K562 (cell line): ENCODE measurements at regions not wholly inside any gene's neighbourhood (a gene's known extent, or its start where the extent isn't known, plus 50 kb on each side); places are given as distances from the start of the nearest gene placed in this dataset.

ENCODE experiments used
- ATAC-seq: fragments of 200-7000 bp; cut with Tn5 transposase; 3 replicates; pipeline ENCODE4 v1.9.1; 2020; ENCODE audit warnings: moderate library complexity
- BruUV-seq: library from RNA; stranded (reverse); fragments of 400-500 nt; replicated peaks from 2 replicates; lab custom pipeline; 2021; lab: Mats Ljungman, UMichigan
- CTCF ChIA-PET: fragments of 300-600 bp; formaldehyde crosslinking; extraction: SDS; loops from one replicate; lab custom pipeline; 2021; ENCODE audit warnings: low intra/inter-chr PET ratio; lab: Yijun Ruan, JAX
- POLR2A ChIA-PET: fragments of 300-600, 350-650 bp; sonication (Branson Sonifier 250); formaldehyde crosslinking; extraction: SDS; loops from one replicate; lab custom pipeline; 2021; ENCODE audit warnings: antibody characterized with exemption, inconsistent platforms; lab: Yijun Ruan, JAX
- DNase-seq, 4 experiments: peaks; one replicate each; pipeline versions ENCODE4 v3.0.0 to v3.0.0-alpha.2; 2011 to 2018; ENCODE audit warnings: low spot score in 3 of 4, mixed read lengths in 3 of 4; ENCODE audit errors: extremely low read depth in 1 of 4
- FAIRE-seq: peaks from 2 replicates; lab custom pipeline; 2011; peaks lifted over from hg19 to GRCh38; lab: Jason Lieb, UNC
- H2AFZ ChIP-seq: 2 replicates; pipeline ENCODE4 v1.6.0; 2011; ENCODE audit warnings: low read depth, low read length, control low read depth, inconsistent platforms
- H3K27ac ChIP-seq: fragments of 200-600 bp; 3 replicates; pipeline ENCODE4 v1.8.0; 2011; ENCODE audit warnings: low read depth, mild to moderate bottlenecking, control low read depth, inconsistent platforms, low read length, moderate library complexity, mixed read lengths; ENCODE audit errors: extremely low read depth
- H3K27me3 ChIP-seq, 2 experiments: fragments of 300-600 bp in 1 of 2; 2 replicates in 1 of 2; 3 replicates in 1 of 2; pipeline versions ENCODE4 v1.6.0 to v1.8.0; 2011; ENCODE audit warnings: inconsistent platforms in 2 of 2, low read length in 2 of 2, mild to moderate bottlenecking in 1 of 2, mixed read lengths in 1 of 2, moderate library complexity in 1 of 2; ENCODE audit not compliant: control insufficient read depth in 2 of 2, insufficient read depth in 2 of 2
- H3K36me3 ChIP-seq: fragments of 300-600 bp; 3 replicates; pipeline ENCODE4 v1.8.0; 2011; ENCODE audit warnings: mild to moderate bottlenecking, low read length, inconsistent platforms; ENCODE audit not compliant: control insufficient read depth, insufficient read depth
- H3K4me1 ChIP-seq, 2 experiments: fragments of 200-600 bp in 1 of 2; replicated peaks in 1 of 2; 2 replicates in 1 of 2; 3 replicates in 1 of 2; pipeline versions ENCODE4 v1.5.1 to v1.8.0; 2011; ENCODE audit warnings: inconsistent platforms in 2 of 2, low read length in 2 of 2, mild to moderate bottlenecking in 1 of 2, mixed read lengths in 1 of 2, moderate library complexity in 1 of 2; ENCODE audit not compliant: control insufficient read depth in 2 of 2, insufficient read depth in 2 of 2
- H3K4me2 ChIP-seq: 2 replicates; pipeline ENCODE4 v1.6.1; 2011; ENCODE audit warnings: low read length, control low read depth, inconsistent platforms, mixed read lengths; ENCODE audit not compliant: insufficient read depth
- H3K4me3 ChIP-seq: fragments of 200-600 bp; sonication (generic), shearing (Covaris generic); 2 replicates; pipeline ENCODE4 v1.5.1; 2016; ENCODE audit warnings: control low read depth, inconsistent platforms
- H3K79me2 ChIP-seq: fragments of 200-600 bp; 3 replicates; pipeline ENCODE4 v1.8.0; 2011; ENCODE audit warnings: low read length, inconsistent platforms; ENCODE audit not compliant: control insufficient read depth, insufficient read depth
- H3K9ac ChIP-seq, 2 experiments: 2 replicates each; pipeline versions ENCODE4 v1.6.0 to v1.6.1; 2011; ENCODE audit warnings: low read depth in 2 of 2, low read length in 2 of 2, control low read depth in 1 of 2, inconsistent platforms in 1 of 2, mild to moderate bottlenecking in 1 of 2, mixed read lengths in 1 of 2; ENCODE audit not compliant: insufficient read depth in 1 of 2
- H3K9me1 ChIP-seq: one replicate; pipeline ENCODE4 v1.6.0; 2011; ENCODE audit warnings: inconsistent platforms, mild to moderate bottlenecking, low read length, moderate library complexity; ENCODE audit not compliant: control insufficient read depth, insufficient read depth
- H3K9me3 ChIP-seq: replicated peaks from 2 replicates; pipeline ENCODE4 v1.5.1; 2011; ENCODE audit warnings: low read depth, low read length, inconsistent platforms; ENCODE audit not compliant: control insufficient read depth, insufficient read depth
- H4K20me1 ChIP-seq: replicated peaks from 2 replicates; pipeline ENCODE4 v1.6.1; 2011; ENCODE audit warnings: low read length, inconsistent platforms, mixed read lengths; ENCODE audit not compliant: control insufficient read depth, insufficient read depth
- ARNT ChIP-seq, 2 experiments: fragments of 450-650 bp; IDR thresholded peaks; 2 replicates each; pipeline ENCODE4 v1.6.1; 2016; ENCODE audit warnings: mild to moderate bottlenecking in 1 of 2
- CCAR2 ChIP-seq: fragments of 200-400 bp; formaldehyde crosslinking; IDR thresholded peaks from 2 replicates; pipeline ENCODE4 v1.6.1; 2017; ENCODE audit warnings: mild to moderate bottlenecking, low read depth, low read length
- FOXP4 ChIP-seq: sonication (generic); formaldehyde crosslinking; IDR thresholded peaks from 2 replicates; pipeline ENCODE4 v1.8.0; 2022; ENCODE audit warnings: mild to moderate bottlenecking, missing genetic modification reagents, borderline replicate concordance
- GTF2E2 ChIP-seq: fragments of 200-800 bp; sonication (Bioruptor generic); IDR thresholded peaks from 2 replicates; pipeline ENCODE4 v1.6.1; 2016; ENCODE audit warnings: missing genetic modification characterization, missing compliant biosample characterization
- HCFC1 ChIP-seq: IDR thresholded peaks from 2 replicates; pipeline ENCODE4 v1.6.1; 2012; ENCODE audit warnings: low read depth, low read length, improper control_type of control experiment
- JUND ChIP-seq, 2 experiments: IDR thresholded peaks; 2 replicates in 1 of 2; 3 replicates in 1 of 2; pipeline ENCODE4 v1.6.1; 2011; ENCODE audit warnings: borderline replicate concordance in 2 of 2, low read depth in 2 of 2, low read length in 2 of 2, improper control_type of control experiment in 1 of 2, missing biosample characterization in 1 of 2, missing genetic modification characterization in 1 of 2, missing genetic modification reagents in 1 of 2
- NFE2L1 ChIP-seq: fragments of 450-650 bp; IDR thresholded peaks from 2 replicates; pipeline ENCODE4 v1.6.1; 2016; ENCODE audit warnings: missing genetic modification characterization, low read depth, mild to moderate bottlenecking, missing compliant biosample characterization, moderate library complexity, borderline replicate concordance
- NUFIP1 ChIP-seq: fragments of 450-650 bp; IDR thresholded peaks from 2 replicates; pipeline ENCODE4 v1.6.1; 2018; ENCODE audit not compliant: partially characterized antibody
- POLR3A ChIP-seq: IDR thresholded peaks from 2 replicates; pipeline ENCODE4 v1.6.1; 2011; ENCODE audit warnings: borderline replicate concordance, mild to moderate bottlenecking, moderate library complexity; ENCODE audit not compliant: insufficient read length, insufficient read depth; ENCODE audit errors: extremely low read depth
- RAD51 ChIP-seq: fragments of 450-650 bp; IDR thresholded peaks from 2 replicates; pipeline ENCODE4 v1.7.1; 2016; ENCODE audit warnings: low read depth, mild to moderate bottlenecking, borderline replicate concordance
- RBM25 ChIP-seq: fragments of 200-400 bp; formaldehyde crosslinking; IDR thresholded peaks from 2 replicates; pipeline ENCODE4 v1.6.1; 2018; ENCODE audit warnings: low read length, low read depth, moderate library complexity; ENCODE audit not compliant: severe bottlenecking
- SAFB2 ChIP-seq: fragments of 200-400 bp; formaldehyde crosslinking; IDR thresholded peaks from 2 replicates; pipeline ENCODE4 v1.6.1; 2018; ENCODE audit warnings: borderline replicate concordance, low read length, low read depth, moderate library complexity; ENCODE audit not compliant: severe bottlenecking
- ZNF165 ChIP-seq: fragments of 250-450 bp; sonication (Bioruptor Pico); IDR thresholded peaks from 2 replicates; pipeline ENCODE4 v1.4.0; 2020; ENCODE audit warnings: borderline replicate concordance
- ZNF24 ChIP-seq: fragments of 450-650 bp; IDR thresholded peaks from 2 replicates; pipeline ENCODE4 v1.6.1; 2016
- ZNF830 ChIP-seq: fragments of 250-450 bp; sonication (Bioruptor Pico); IDR thresholded peaks from 2 replicates; pipeline ENCODE4 v1.5.0; 2021; ENCODE audit warnings: mild to moderate bottlenecking
- WGBS: fragments of 100-300 bp; shearing (Covaris generic); methylation state at CpG from one replicate; pipeline ENCODE4 v1.1.6; 2016; ENCODE audit warnings: low coverage, mixed read lengths; ENCODE audit not compliant: insufficient coverage; ENCODE audit errors: missing lambda C conversion rate; 5-methylcytosine and 5-hydroxymethylcytosine counted together
- in situ Hi-C: fragments of 300-500 bp; cut with MboI; formaldehyde crosslinking; loops from 4 replicates; pipeline ENCODE4 v1.15.0; 2018; ENCODE audit warnings: inconsistent platforms, mixed read lengths
- intact Hi-C: fragments of 100-400 bp; cut with micrococcal nuclease; formaldehyde crosslinking; loops from 2 replicates; pipeline ENCODE4 v1.14.2; 2022
- TF ChIP-seq, protein P1 (sequence below): sonication (generic); formaldehyde crosslinking; IDR thresholded peaks from 2 replicates; pipeline ENCODE4 v1.8.1; 2023; ENCODE audit warnings: mild to moderate bottlenecking, missing genetic modification reagents

- Histone ChIP-seq H3K9me1 (no peaks in the 10 kb centered on the region), H3K36me3 (no peaks in the 10 kb centered on the region), H3K27me3 (no peaks in the 10 kb centered on the region), H3K79me2 (no peaks in the 10 kb centered on the region), H3K4me3 (no peak overlapping the region), H3K9ac (no peak overlapping the region), H3K4me2 (no peak overlapping the region), H2AFZ (no peak overlapping the region), H4K20me1 (no peaks in the 10 kb centered on the region), H3K27ac (no peak overlapping the region), H3K4me1 (no peaks in the 10 kb centered on the region), H3K9me3 (no peaks in the 10 kb centered on the region)
- in situ Hi-C loops (no loop called here), intact Hi-C loops (no loop called here)
- 0% methylated on average over 2 of the region's 2 CpGs for WGBS
- no TSS peak for BruUV-seq
- POLR2A ChIA-PET = no interaction called here
- FAIRE-seq = no peak
- ATAC-seq = no peak
- no peak for DNase-seq
- CTCF ChIA-PET = no interaction called here
- TF ChIP-seq ZNF165 (CRISPR knock-in tag) (no peak), HCFC1 (no peak), JUND (IDR thresholded peaks at IDR 0.05; ENCODE audit: borderline replicate concordance, low read depth, low read length) (no peak), JUND (tag; IDR thresholded peaks at IDR 0.05; ENCODE audit: borderline replicate concordance, low read depth, low read length) (no peak), FOXP4 (no peak), GTF2E2 (tag) (no peak), ZNF830 (CRISPR knock-in tag) (no peak), RAD51 (no peak), ZNF24 (no peak), POLR3A (no peak), NUFIP1 (no peak), ARNT (IDR thresholded peaks at IDR 0.05) (no peak), CCAR2 (no peak), SAFB2 (no peak), NFE2L1 (tag) (no peak), RBM25 (no peak)
- TF ChIP-seq, protein P1, sequence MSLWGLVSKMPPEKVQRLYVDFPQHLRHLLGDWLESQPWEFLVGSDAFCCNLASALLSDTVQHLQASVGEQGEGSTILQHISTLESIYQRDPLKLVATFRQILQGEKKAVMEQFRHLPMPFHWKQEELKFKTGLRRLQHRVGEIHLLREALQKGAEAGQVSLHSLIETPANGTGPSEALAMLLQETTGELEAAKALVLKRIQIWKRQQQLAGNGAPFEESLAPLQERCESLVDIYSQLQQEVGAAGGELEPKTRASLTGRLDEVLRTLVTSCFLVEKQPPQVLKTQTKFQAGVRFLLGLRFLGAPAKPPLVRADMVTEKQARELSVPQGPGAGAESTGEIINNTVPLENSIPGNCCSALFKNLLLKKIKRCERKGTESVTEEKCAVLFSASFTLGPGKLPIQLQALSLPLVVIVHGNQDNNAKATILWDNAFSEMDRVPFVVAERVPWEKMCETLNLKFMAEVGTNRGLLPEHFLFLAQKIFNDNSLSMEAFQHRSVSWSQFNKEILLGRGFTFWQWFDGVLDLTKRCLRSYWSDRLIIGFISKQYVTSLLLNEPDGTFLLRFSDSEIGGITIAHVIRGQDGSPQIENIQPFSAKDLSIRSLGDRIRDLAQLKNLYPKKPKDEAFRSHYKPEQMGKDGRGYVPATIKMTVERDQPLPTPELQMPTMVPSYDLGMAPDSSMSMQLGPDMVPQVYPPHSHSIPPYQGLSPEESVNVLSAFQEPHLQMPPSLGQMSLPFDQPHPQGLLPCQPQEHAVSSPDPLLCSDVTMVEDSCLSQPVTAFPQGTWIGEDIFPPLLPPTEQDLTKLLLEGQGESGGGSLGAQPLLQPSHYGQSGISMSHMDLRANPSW (CRISPR knock-in tag) = no peak
These were observed 383.2 kb upstream of the SLC14A2 start for GRCh38 chr18:45232061-45232460.
